T1000 (cell line): ENCODE measurements at regions not wholly inside any gene's neighbourhood (a gene's known extent, or its start where the extent isn't known, plus 50 kb on each side); places are given as distances from the start of the nearest gene placed in this dataset.
"Not testable (repeated sequence)": the region's sequence is repeated elsewhere in the genome, so short reads cannot be mapped to it uniquely, and the experiment has no call there.

Source experiments
- DNase-seq: peaks from one replicate; lab custom pipeline; 2025; ENCODE audit warnings: mixed read lengths; lab: John Stamatoyannopoulos, UW

- DNase-seq, result no peak
Observed at GRCh38 chr15:26126070-26126469, 262.9 kb upstream of the ATP10A start.

DNA sequence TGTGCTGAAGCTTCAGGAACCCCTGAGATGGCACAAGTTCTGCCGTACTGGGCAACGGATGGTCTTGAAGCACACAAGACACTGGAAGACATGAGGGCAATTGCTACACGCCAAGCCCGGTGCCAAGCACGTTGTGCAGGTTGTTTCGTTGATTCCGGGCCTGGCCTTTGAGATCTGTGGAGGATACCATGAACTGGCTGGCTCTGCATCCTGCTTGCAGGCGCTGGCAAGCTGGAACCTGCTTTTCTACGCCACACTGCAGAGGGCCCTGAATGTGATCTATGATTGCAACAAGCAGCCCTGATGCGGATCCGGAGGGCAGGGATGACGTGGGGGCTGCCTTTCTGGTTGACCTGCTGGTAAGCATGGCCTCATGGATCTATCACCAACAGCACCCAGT lies 262.5 kb upstream of the ATP10A start:
- DNase-seq, result no peak

DNA sequence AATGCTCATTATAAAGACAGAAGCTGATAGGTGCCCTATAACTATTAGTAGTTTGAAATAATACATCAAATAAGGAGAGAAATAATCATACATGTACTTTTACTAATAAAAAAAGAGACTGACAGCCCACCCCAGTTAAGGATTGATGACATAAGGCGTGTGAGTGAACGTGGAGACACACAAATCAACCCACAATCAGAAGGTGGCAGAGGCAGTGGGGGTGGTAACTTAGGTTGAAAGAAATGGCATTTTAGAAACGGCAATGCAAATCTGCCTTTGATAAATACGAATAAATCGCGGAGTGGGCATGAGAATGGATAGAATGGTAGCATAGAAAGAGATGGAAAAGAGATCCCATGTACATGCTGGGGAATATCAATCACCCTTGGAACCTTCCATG lies 256.2 kb upstream of the ATP10A start:
- no peak for DNase-seq

- DNase-seq, result no peak
Observed at GRCh38 chr15:26115229-26115943, 252.3 kb upstream of the ATP10A start.

DNA sequence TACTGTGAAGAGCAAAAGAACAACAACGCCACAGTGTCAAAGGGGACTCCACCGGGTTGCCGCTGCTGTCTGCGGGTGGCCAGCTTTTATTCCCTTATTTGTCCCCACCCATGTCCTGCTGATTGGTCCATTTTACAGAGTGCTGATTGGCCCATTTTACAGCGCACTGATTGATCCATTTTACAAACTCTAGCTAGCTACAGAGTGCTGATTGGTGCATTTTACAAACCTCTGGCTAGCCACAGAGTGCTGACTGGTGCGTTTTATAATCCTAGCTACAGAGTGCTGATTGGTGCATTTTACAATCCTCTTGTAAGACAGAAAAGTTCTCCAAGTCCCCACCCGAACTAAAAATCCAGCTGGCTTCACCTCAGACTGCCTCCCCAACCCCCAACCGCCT lies 251.0 kb upstream of the ATP10A start:
- DNase-seq, result not testable (repeated sequence)

- no peak for DNase-seq
Observed at GRCh38 chr15:26113296-26113695, 250.2 kb upstream of the ATP10A start.

DNA sequence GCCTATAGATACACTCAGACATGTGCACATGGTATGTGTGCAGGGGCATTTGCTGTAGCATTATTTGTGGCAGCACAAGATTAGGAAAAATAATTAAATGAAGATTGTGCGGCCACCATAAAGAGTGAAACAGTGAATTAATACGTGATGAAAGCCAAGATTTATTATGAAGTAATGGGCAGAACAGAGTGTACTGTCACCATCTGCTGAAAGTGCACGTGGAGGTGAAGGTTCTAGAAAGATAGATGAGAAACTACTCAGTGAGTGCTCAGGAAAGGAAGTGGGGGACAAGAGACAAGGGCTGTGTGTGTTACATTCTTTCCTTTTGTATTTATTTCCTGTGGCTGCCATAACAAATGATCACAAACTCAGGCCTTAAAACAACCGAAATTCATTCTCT lies 246.1 kb upstream of the ATP10A start:
- no peak for DNase-seq

GRCh38 chr15:26106556-26106955 lies 243.4 kb upstream of the ATP10A start:
- no peak for DNase-seq

- no peak for DNase-seq
Observed at GRCh38 chr15:26103002-26103404, 239.9 kb upstream of the ATP10A start.

DNA sequence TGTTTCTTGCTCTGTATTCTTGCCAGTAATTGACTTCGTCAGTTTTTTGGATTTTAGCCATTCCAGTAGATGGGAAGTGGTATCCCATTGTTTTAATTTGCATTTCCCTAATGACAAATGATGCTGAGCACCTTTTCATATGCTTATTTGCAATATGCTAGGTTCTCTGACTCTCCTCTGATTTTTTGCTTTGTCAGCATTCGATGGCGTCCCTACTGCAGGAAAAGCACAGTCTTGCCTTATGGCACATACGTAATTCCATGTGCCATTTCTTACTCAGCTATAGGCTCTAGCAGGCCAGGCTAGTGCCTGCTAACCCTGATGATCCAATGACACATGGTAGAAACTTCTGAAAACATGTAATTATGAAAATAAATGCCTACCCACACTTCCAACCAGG lies 239.2 kb upstream of the ATP10A start:
- DNase-seq, result no peak

DNA sequence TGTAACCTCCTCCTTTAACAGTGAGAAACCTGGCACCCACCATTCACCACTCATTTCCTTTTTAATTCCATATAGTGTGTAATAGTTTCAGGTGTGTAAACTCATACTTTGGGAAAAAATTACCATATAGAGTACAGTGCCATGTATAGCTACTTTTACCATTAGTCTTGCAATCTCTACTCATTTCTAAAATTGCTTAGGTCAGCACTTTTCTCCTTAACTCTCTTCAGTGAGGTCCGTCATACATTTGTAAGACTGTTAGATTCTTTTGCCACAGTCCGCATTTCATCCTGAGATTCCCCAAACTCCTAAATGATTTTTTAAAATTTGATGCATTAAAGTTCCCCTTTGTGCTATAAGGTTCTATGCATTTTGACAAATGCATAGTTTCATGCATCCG lies 238.3 kb upstream of the ATP10A start:
- no peak for DNase-seq

- DNase-seq, result no peak
Observed at GRCh38 chr15:26098801-26099200, 235.7 kb upstream of the ATP10A start.

- DNase-seq, result no peak
Observed at GRCh38 chr15:26097216-26097615, 234.1 kb upstream of the ATP10A start.

DNA sequence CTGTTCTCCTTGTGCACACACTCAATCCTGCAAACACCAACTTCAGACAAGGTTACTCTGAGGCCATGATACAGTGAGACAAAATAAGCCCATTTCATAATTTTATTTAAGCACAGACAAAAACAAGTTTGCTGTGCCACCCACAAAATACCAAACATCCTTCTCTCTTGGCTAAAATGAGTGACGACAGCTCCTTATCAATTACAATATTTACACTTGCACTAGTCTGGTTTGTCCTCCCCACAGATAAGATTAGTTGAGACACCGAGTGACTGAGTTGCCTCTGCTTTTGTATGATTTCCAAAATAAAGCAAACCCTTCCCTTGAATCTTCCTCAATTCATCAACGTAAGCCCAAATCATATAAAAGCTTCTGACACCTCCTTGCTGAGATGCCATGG lies 233.5 kb upstream of the ATP10A start:
- DNase-seq, result no peak

GRCh38 chr15:26095710-26096330 lies 232.7 kb upstream of the ATP10A start:
- no peak for DNase-seq

DNA sequence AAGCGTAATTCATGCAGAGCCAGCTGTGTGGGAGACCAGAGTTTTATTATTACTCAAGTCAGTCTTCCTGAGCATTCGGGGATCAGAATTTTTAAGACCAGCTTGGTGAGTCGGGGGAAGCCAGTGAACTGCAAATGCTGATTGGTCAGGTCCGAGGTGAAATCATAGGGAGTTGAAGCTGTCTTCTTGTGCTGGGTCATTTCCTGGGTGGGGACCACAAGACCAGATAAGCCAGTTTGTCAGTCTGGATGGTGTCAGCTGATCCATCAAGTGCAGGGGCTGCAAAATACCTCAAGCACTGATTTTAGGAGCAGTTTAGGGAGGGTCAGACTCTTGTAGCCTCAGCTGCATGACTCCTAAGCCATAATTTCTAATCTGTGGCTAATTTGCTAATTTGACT lies 228.1 kb upstream of the ATP10A start:
- DNase-seq, result no peak

- DNase-seq, result no peak
Observed at GRCh38 chr15:26087881-26088280, 224.8 kb upstream of the ATP10A start.

DNA sequence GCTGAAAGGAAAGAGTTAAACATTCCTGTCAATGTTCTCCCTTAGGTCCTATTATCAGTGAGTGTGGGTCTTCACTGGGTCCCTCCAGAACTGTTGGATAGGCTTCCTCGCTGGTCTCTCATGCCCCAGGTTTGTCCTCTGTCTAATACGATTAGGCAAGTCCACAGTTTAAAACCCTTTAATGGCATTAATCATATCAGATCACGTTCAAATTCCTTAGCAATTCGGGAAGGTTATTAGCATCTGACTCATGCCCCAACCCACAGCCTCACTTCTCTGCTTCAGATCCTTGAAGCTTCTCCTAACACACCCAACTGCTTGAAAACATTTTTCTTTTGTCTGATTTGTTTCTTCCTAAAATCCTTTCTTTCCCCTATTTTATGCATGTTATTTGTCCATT lies 224.3 kb upstream of the ATP10A start:
- DNase-seq, result no peak

DNA sequence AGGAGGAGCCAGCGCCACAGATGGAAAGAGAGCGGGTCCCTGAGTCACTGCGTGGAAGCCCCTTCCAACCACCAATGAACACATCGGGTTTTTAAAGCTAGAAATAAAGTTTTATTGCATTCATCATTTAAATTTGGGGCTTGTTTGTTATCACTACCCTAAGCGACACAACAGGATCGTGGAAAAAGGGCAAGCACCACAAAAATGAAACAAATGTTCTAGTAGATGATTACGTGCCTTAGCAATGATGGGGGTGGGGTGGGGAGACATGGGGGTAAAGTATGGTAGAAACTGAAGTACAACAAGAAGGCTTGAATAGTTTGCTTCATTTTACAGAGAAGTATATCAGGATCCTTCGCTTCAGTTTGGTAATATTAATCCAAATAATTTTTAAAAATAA lies 221.6 kb upstream of the ATP10A start:
- DNase-seq, result no peak

GRCh38 chr15:26083896-26084295 lies 220.8 kb upstream of the ATP10A start:
- no peak for DNase-seq

GRCh38 chr15:26083457-26083856 lies 220.3 kb upstream of the ATP10A start:
- no peak for DNase-seq

DNA sequence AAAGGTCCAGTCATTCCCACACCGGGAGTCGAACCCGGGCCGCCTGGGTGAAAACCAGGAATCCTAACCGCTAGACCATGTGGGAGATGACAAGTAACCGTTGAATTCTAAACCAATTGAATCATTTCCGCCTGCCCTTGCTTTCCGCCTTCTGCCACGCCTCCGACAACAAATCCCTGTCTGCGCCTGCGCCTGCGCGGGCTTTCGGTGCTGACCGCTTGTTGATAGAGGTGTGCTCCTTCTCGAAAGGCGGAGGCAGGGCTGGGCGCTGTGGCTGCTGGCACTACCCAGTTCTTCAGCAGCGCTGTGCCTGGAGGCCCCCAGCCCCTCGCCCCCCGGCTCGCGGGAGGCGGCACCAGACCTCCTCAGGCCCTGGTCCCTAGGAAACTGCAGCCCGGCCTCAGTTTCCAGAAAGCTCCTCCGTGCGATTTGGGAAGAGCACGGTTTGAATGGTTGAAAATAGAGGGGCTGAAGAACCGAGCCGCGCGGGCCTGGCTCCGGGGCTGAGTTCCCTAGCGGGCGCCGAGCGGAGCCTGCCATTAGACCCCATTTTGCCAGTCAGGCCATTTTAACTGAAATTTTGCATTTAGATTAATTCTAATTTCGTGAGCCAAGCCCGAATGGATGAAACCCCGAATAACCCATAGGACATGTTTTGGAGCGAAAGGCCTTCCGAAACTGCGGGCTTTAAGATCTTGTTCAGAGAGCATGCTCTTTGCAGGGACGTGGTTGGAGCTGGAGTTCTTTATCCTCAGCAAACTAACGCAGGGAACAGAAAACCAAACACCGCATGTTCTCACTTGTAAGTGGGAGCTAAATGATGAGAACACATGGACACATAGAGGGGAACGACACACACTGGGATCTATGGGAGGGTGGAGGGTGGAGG lies 219.3 kb upstream of the ATP10A start:
- peak; percentile 95 for DNase-seq

- no peak for DNase-seq
Observed at GRCh38 chr15:26081758-26082220, 218.7 kb upstream of the ATP10A start.
